Fibroblast of skin of left quadriceps (primary cell): ENCODE measurements at regions not wholly inside any gene's neighbourhood (a gene's known extent, or its start where the extent isn't known, plus 50 kb on each side); places are given as distances from the start of the nearest gene placed in this dataset.
"Not testable (repeated sequence)": the region's sequence is repeated elsewhere in the genome, so short reads cannot be mapped to it uniquely, and the experiment has no call there.

Experiments used
- DNase-seq, 2 experiments: peaks; one replicate each; pipeline ENCODE4 v3.0.0-alpha.2; 2013; ENCODE audit warnings: low read depth in 2 of 2

GRCh38 chr22:47361247-47361646 lies 598.8 kb downstream of the TBC1D22A start:
- no peak for DNase-seq

- no peak for DNase-seq
These were observed 595.0 kb downstream of the TBC1D22A start for GRCh38 chr22:47357493-47357892.

- DNase-seq, result no peak
These were observed 594.6 kb downstream of the TBC1D22A start for GRCh38 chr22:47357086-47357485.

- DNase-seq, result no peak
These were observed 594.1 kb downstream of the TBC1D22A start for GRCh38 chr22:47356511-47357011.

GRCh38 chr22:47355776-47356510 lies 593.5 kb downstream of the TBC1D22A start:
- DNase-seq, result no peak

- DNase-seq, result no peak
These were observed 592.9 kb downstream of the TBC1D22A start for GRCh38 chr22:47355388-47355725.

- DNase-seq, result no peak
These were observed 592.4 kb downstream of the TBC1D22A start for GRCh38 chr22:47354668-47355387.

- no peak for DNase-seq
These were observed 590.7 kb downstream of the TBC1D22A start for GRCh38 chr22:47352920-47353700.

GRCh38 chr22:47351836-47352579 lies 589.6 kb downstream of the TBC1D22A start:
- DNase-seq, result no peak

- DNase-seq, result not testable (repeated sequence)
These were observed 583.8 kb downstream of the TBC1D22A start for GRCh38 chr22:47346287-47346686.

- no peak for DNase-seq
These were observed 582.6 kb downstream of the TBC1D22A start for GRCh38 chr22:47345025-47345424.

- DNase-seq, result no peak
These were observed 582.0 kb downstream of the TBC1D22A start for GRCh38 chr22:47344414-47344813.

GRCh38 chr22:47343611-47344010 lies 581.2 kb downstream of the TBC1D22A start:
- no peak for DNase-seq

- DNase-seq, result no peak
These were observed 580.0 kb downstream of the TBC1D22A start for GRCh38 chr22:47342446-47342845.

- no peak for DNase-seq
These were observed 579.0 kb downstream of the TBC1D22A start for GRCh38 chr22:47341464-47341863.

GRCh38 chr22:47340851-47341436 lies 578.5 kb downstream of the TBC1D22A start:
- no peak for DNase-seq

- peak in 1 of 2 experiments; percentile 23 for DNase-seq
These were observed 574.7 kb downstream of the TBC1D22A start for GRCh38 chr22:47337161-47337621.

- no peak for DNase-seq
These were observed 573.5 kb downstream of the TBC1D22A start for GRCh38 chr22:47335958-47336357.

- no peak for DNase-seq
These were observed 573.0 kb downstream of the TBC1D22A start for GRCh38 chr22:47335460-47335859.

- no peak for DNase-seq
These were observed 572.2 kb downstream of the TBC1D22A start for GRCh38 chr22:47334601-47335000.

- DNase-seq, result peak in 1 of 2 experiments; percentile 21
These were observed 571.2 kb downstream of the TBC1D22A start for GRCh38 chr22:47333625-47334024.
